ENCODE measurements at regions not wholly inside any gene's neighbourhood (a gene's known extent, or its start where the extent isn't known, plus 50 kb on each side); places are given as distances from the start of the nearest gene placed in this dataset.

- no peak for TF ChIP-seq FOS (IDR thresholded peaks at IDR 0.05; ENCODE audit: borderline replicate concordance, extremely low read depth, insufficient read length)
- no peak for TF ChIP-seq WRNIP1 (IDR thresholded peaks at IDR 0.05; ENCODE audit: borderline replicate concordance, low read depth, low read length)
These were observed 1005.8 kb upstream of the ADGRB3 start (continued) for GRCh38 chr6:67629258-67629657.

- no peak overlapping the region for H3K4me3 ChIP-seq
- H4K20me1 ChIP-seq (ENCODE audit: control insufficient read depth, insufficient read depth) = no peaks in the 10 kb centered on the region
- ChIA-PET SMC1A (ENCODE audit: uncharacterized antibody, unreplicated experiment) (no interaction called here), POLR2A (interaction anchor here (0.6 kb wide), 1 partner anchor 62 kb away, joined by 3 read pairs; no protein-coding TSS in a partner anchor), RAD21 (ENCODE audit: unreplicated experiment) (no interaction called here), CTCF (no interaction called here)
- intact Hi-C loops (cut with micrococcal nuclease; ENCODE audit: unreplicated experiment) (no loop called here), in situ Hi-C loops (cut with MboI) (no loop called here)
- H3K4me2 ChIP-seq (ENCODE audit: control insufficient read depth, insufficient read depth) = no peak overlapping the region
- H3K79me2 ChIP-seq (ENCODE audit: control insufficient read depth, insufficient read depth, low read length) = no peaks in the 10 kb centered on the region
- H3K9me3 ChIP-seq (replicated peaks; ENCODE audit: control insufficient read depth, insufficient read depth, low read length) = no peaks in the 10 kb centered on the region
- no peak overlapping the region for H3K27ac ChIP-seq (ENCODE audit: control insufficient read depth, insufficient read depth)
- H3K36me3 ChIP-seq (ENCODE audit: control insufficient read depth in 2 of 2, insufficient read depth in 2 of 2, low read length in 1 of 2) = no peaks in the 10 kb centered on the region
- no peak overlapping the region for H2AFZ ChIP-seq (ENCODE audit: control insufficient read depth, low read depth, low read length)
- no TSS peak for BruUV-seq (replicated peaks)
- 43% methylated on average over 6 of the region's 7 CpGs for WGBS (ENCODE audit: insufficient coverage, insufficient replicate concordance, low lambda C conversion rate, missing lambda C conversion rate)
- no peaks in the 10 kb centered on the region for H3K4me1 ChIP-seq (ENCODE audit: control insufficient read depth, insufficient read depth, low read length)
- ATAC-seq (no peak), FAIRE-seq (no peak), DNase-seq (ENCODE audit: low read depth, low spot score) (no peak)
- H3K27me3 ChIP-seq (replicated peaks in 1 of 2; ENCODE audit: control insufficient read depth in 2 of 2, insufficient read depth in 2 of 2, low read length in 1 of 2) = no peaks in the 10 kb centered on the region
- H3K9ac ChIP-seq (ENCODE audit: control insufficient read depth, insufficient read depth, low read length) = no peak overlapping the region
- no peak for TF ChIP-seq E2F4 (IDR thresholded peaks at IDR 0.05; ENCODE audit: low read depth, low read length)
- TF ChIP-seq IKZF1 (conservative IDR thresholded peaks at IDR 0.05) = no peak
- TF ChIP-seq, protein P1, sequence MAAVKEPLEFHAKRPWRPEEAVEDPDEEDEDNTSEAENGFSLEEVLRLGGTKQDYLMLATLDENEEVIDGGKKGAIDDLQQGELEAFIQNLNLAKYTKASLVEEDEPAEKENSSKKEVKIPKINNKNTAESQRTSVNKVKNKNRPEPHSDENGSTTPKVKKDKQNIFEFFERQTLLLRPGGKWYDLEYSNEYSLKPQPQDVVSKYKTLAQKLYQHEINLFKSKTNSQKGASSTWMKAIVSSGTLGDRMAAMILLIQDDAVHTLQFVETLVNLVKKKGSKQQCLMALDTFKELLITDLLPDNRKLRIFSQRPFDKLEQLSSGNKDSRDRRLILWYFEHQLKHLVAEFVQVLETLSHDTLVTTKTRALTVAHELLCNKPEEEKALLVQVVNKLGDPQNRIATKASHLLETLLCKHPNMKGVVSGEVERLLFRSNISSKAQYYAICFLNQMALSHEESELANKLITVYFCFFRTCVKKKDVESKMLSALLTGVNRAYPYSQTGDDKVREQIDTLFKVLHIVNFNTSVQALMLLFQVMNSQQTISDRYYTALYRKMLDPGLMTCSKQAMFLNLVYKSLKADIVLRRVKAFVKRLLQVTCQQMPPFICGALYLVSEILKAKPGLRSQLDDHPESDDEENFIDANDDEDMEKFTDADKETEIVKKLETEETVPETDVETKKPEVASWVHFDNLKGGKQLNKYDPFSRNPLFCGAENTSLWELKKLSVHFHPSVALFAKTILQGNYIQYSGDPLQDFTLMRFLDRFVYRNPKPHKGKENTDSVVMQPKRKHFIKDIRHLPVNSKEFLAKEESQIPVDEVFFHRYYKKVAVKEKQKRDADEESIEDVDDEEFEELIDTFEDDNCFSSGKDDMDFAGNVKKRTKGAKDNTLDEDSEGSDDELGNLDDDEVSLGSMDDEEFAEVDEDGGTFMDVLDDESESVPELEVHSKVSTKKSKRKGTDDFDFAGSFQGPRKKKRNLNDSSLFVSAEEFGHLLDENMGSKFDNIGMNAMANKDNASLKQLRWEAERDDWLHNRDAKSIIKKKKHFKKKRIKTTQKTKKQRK (IDR thresholded peaks at IDR 0.05; ENCODE audit: low read depth, low read length) = no peak
- no peak for TF ChIP-seq NFYB (IDR thresholded peaks at IDR 0.05; ENCODE audit: insufficient read depth, low read depth, low read length)
- TF ChIP-seq SUZ12 (IDR thresholded peaks at IDR 0.05; ENCODE audit: unreplicated experiment) = no peak
- no peak for TF ChIP-seq NR2C1 (IDR thresholded peaks at IDR 0.05)
- no peak for TF ChIP-seq MLLT1 (IDR thresholded peaks at IDR 0.05)
- TF ChIP-seq, protein P2, sequence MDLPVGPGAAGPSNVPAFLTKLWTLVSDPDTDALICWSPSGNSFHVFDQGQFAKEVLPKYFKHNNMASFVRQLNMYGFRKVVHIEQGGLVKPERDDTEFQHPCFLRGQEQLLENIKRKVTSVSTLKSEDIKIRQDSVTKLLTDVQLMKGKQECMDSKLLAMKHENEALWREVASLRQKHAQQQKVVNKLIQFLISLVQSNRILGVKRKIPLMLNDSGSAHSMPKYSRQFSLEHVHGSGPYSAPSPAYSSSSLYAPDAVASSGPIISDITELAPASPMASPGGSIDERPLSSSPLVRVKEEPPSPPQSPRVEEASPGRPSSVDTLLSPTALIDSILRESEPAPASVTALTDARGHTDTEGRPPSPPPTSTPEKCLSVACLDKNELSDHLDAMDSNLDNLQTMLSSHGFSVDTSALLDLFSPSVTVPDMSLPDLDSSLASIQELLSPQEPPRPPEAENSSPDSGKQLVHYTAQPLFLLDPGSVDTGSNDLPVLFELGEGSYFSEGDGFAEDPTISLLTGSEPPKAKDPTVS (IDR thresholded peaks at IDR 0.05; ENCODE audit: low read depth, low read length) = no peak
These were observed 1019.3 kb upstream of the ADGRB3 start for GRCh38 chr6:67615796-67616195.
